Heart left ventricle (tissue), 16 donors: ENCODE measurements at regions not wholly inside any gene's neighbourhood (a gene's known extent, or its start where the extent isn't known, plus 50 kb on each side); places are given as distances from the start of the nearest gene placed in this dataset.

Experiments used
- ATAC-seq, 4 donors: fragments of 200-7000 bp; cut with Tn5 transposase; one replicate each; pipeline ENCODE4 v1.9.1; 2020 to 2022; ENCODE audit warnings: moderate library complexity in 4 of 4, mild to moderate bottlenecking in 3 of 4, moderate number of reproducible peaks in 1 of 4
- DNase-seq, 5 donors: peaks; one replicate each; pipeline ENCODE4 v3.0.0-alpha.2; 2020
- H3K27ac ChIP-seq, 12 donors: fragments of 200-600 bp; sonication (generic) in 4 of 12; one replicate each; pipeline versions ENCODE4 v1.5.0 to v1.8.0; 2016 to 2022; ENCODE audit warnings: mild to moderate bottlenecking in 2 of 12
- H3K27me3 ChIP-seq, 9 donors: fragments of 200-600 bp; sonication (generic) in 2 of 9; one replicate each; pipeline versions ENCODE4 v1.5.1 to v1.8.0; 2016 to 2022; ENCODE audit warnings: mild to moderate bottlenecking in 3 of 9
- H3K36me3 ChIP-seq, 9 donors: fragments of 200-600 bp; sonication (generic) in 2 of 9; one replicate each; pipeline versions ENCODE4 v1.5.0 to v1.8.0; 2018 to 2022; ENCODE audit warnings: mild to moderate bottlenecking in 2 of 9
- H3K4me1 ChIP-seq, 12 donors: fragments of 200-600 bp; sonication (generic) in 4 of 12; one replicate each; pipeline versions ENCODE4 v1.5.0 to v1.8.0; 2016 to 2022; ENCODE audit warnings: mild to moderate bottlenecking in 3 of 12
- H3K4me3 ChIP-seq, 12 donors: fragments of 200-600 bp; sonication (generic) in 4 of 12; one replicate each; pipeline versions ENCODE4 v1.5.0 to v1.8.0; 2017 to 2022; ENCODE audit warnings: mild to moderate bottlenecking in 9 of 12, moderate library complexity in 4 of 12
- H3K9me3 ChIP-seq, 12 donors: fragments of 200-600 bp; sonication (generic) in 4 of 12; one replicate each; pipeline versions ENCODE4 v1.5.0 to v1.8.0; 2016 to 2022; ENCODE audit warnings: mild to moderate bottlenecking in 1 of 12
- CTCF ChIP-seq, 12 donors: fragments of 200-600 bp; sonication (generic) in 4 of 12; IDR thresholded peaks; one replicate each; pipeline versions ENCODE4 v1.5.0 to v1.8.0; 2018 to 2022; ENCODE audit warnings: antibody characterized with exemption in 12 of 12, mild to moderate bottlenecking in 5 of 12
- POLR2A ChIP-seq, 2 donors: fragments of 450-650 bp; IDR thresholded peaks; one replicate each; pipeline ENCODE4 v1.6.1; 2017; ENCODE audit warnings: antibody characterized with exemption in 2 of 2, mild to moderate bottlenecking in 2 of 2, moderate library complexity in 2 of 2
- WGBS, 4 donors: extraction: QIAGEN DNeasy Blood & Tissue Kit in 2 of 4; methylation state at CpG; one replicate each; pipeline versions ENCODE4 v1.1.5 to v1.1.7; 2013 to 2018; 5-methylcytosine and 5-hydroxymethylcytosine counted together
- intact Hi-C, 10 donors: fragments of 100-400 bp; cut with DNase I; formaldehyde crosslinking; loops; one replicate each; pipeline versions ENCODE4 v1.11.1 to v1.14.2; 2022
- donor health status: ischemic (EF 13 %, LVEDD 7.1; RV severe dilation, severe dysfunction).
- donor health status: healthy with polysubstance abuse.
- donor health status: DM: no; HTN: yes; CAD: no.
- donor health status: DM: no; HTN: no; CAD: no.
- donor health status: ischemic (EF 25% LVEDD 6.9; RV normal size, moderate dysfunction).
- donor health status: ischemic (EF 25% LVEDD 5.7; RV mildly dilated, moderate dysfunction).
- donor health status: healthy.
- donor health status: DM: yes; HTN: yes; CAD: no.
- donor health status: ischemic (EF 35%, LVEDD 5.7; RV mildly dilated, moderate dysfunction).
- donor health status: nonischemic (EF 11% LVEDD 7.7; RV severe dilation, severe dysfunction).
- donor health status: DM: yes; HTN: yes; CAD: no.
- donor health status: PGD.
- donor health status: ischemic (EF 29% LVEDD 5.4; RV normal size, mild dysfunction).
- donor health status: nonischemic (EF 23%, LVEDD 6.1; RV moderate dilation, normal function).

- ATAC-seq (no peak), DNase-seq (no peak)
- 82 to 98% (median 87%) methylated on average over 1 of the region's 1 CpG for WGBS, 4 donors
- H3K9me3 ChIP-seq = no peaks in the 10 kb centered on the region
- no peak for TF ChIP-seq POLR2A (IDR thresholded peaks at IDR 0.05)
- TF ChIP-seq CTCF (IDR thresholded peaks at IDR 0.05) = peak in 3 of 12 donors; percentile 5 to 21 (median 20)
- no peaks in the 10 kb centered on the region for H3K36me3 ChIP-seq
- H3K4me1 ChIP-seq = no peaks in the 10 kb centered on the region
- no peak overlapping the region for H3K27ac ChIP-seq
- intact Hi-C loops = loop anchor here in 1 of 10 donors (10.0 kb wide), 1 partner anchor 46 kb away; no protein-coding TSS in a partner anchor
- no peak overlapping the region for H3K4me3 ChIP-seq
- H3K27me3 ChIP-seq = no peaks in the 10 kb centered on the region
Observed at GRCh38 chr18:66819235-66819634, 215.3 kb upstream of the CDH19 start.

- H3K36me3 ChIP-seq = no peaks in the 10 kb centered on the region
- H3K4me1 ChIP-seq = no peaks in the 10 kb centered on the region
- H3K27me3 ChIP-seq = no peaks in the 10 kb centered on the region
- TF ChIP-seq CTCF (IDR thresholded peaks at IDR 0.05) = no peak
- TF ChIP-seq POLR2A (IDR thresholded peaks at IDR 0.05) = no peak
- ATAC-seq (no peak), DNase-seq (no peak)
- H3K9me3 ChIP-seq = no peaks in the 10 kb centered on the region
- no peak overlapping the region for H3K27ac ChIP-seq
- H3K4me3 ChIP-seq = no peak overlapping the region
- intact Hi-C loops = loop anchor here in 1 of 10 donors (10.0 kb wide), 1 partner anchor 52 kb away; no protein-coding TSS in a partner anchor
Observed at GRCh38 chr18:66813138-66813537, 209.2 kb upstream of the CDH19 start.

GRCh38 chr18:66795051-66795450, 191.2 kb upstream of the CDH19 start:
- DNase-seq = no peak
- no peak for ATAC-seq
- no peaks in the 10 kb centered on the region for H3K36me3 ChIP-seq
- TF ChIP-seq CTCF (IDR thresholded peaks at IDR 0.05) (no peak), POLR2A (IDR thresholded peaks at IDR 0.05) (no peak)
- H3K9me3 ChIP-seq = no peaks in the 10 kb centered on the region
- H3K4me3 ChIP-seq = no peak overlapping the region
- intact Hi-C loops = no loop called here
- H3K27ac ChIP-seq = no peak overlapping the region
- 30 to 44% (median 40%) methylated on average over 3 of the region's 3 CpGs for WGBS, 4 donors
- no peaks in the 10 kb centered on the region for H3K4me1 ChIP-seq
- H3K27me3 ChIP-seq = no peaks in the 10 kb centered on the region

- 40 to 51% (median 46%) methylated on average over 3 of the region's 3 CpGs for WGBS, 4 donors
Observed at GRCh38 chr18:66792466-66792865, 188.6 kb upstream of the CDH19 start.

More at GRCh38 chr18:66792466-66792865, 188.6 kb upstream of the CDH19 start:
- intact Hi-C loops = no loop called here
- Histone ChIP-seq H3K27me3 (no peaks in the 10 kb centered on the region), H3K4me1 (no peaks in the 10 kb centered on the region), H3K9me3 (no peaks in the 10 kb centered on the region), H3K4me3 (no peak overlapping the region), H3K36me3 (no peaks in the 10 kb centered on the region), H3K27ac (no peak overlapping the region)
- ATAC-seq (no peak), DNase-seq (no peak)
- no peak for TF ChIP-seq CTCF (IDR thresholded peaks at IDR 0.05)
- TF ChIP-seq POLR2A (IDR thresholded peaks at IDR 0.05) = no peak
